Thoracic aorta (tissue), 2 donors: ENCODE measurements at regions not wholly inside any gene's neighbourhood (a gene's known extent, or its start where the extent isn't known, plus 50 kb on each side); places are given as distances from the start of the nearest gene placed in this dataset.

ENCODE experiments used
- ATAC-seq: fragments of 150-250 bp; one replicate; pipeline ENCODE4 v1.8.0; 2017; ENCODE audit warnings: low read depth; ENCODE audit not compliant: insufficient number of reproducible peaks, low FRiP score
- DNase-seq: peaks from one replicate; pipeline ENCODE4 v3.0.0-alpha.2; 2020; ENCODE audit warnings: low spot score
- H3K27ac ChIP-seq, 2 donors: fragments of 200-600 bp; sonication (generic); 1 replicate in 1 of 2; 2 replicates in 1 of 2; pipeline ENCODE4 v1.5.1; 2016; ENCODE audit warnings: mild to moderate bottlenecking in 2 of 2, moderate library complexity in 2 of 2
- H3K27me3 ChIP-seq: fragments of 200-600 bp; sonication (generic); replicated peaks from 2 replicates; pipeline ENCODE4 v1.6.0; 2016; ENCODE audit warnings: mild to moderate bottlenecking; ENCODE audit not compliant: insufficient read depth
- H3K36me3 ChIP-seq: fragments of 200-600 bp; sonication (generic); one replicate; pipeline ENCODE4 v1.5.1; 2016
- H3K4me1 ChIP-seq, 2 donors: fragments of 200-600 bp; sonication (generic); 1 replicate in 1 of 2; 2 replicates in 1 of 2; pipeline versions ENCODE4 v1.5.1 to v1.6.0; 2016; ENCODE audit warnings: low read depth in 2 of 2, mild to moderate bottlenecking in 1 of 2; ENCODE audit not compliant: control insufficient read depth in 1 of 2
- H3K4me3 ChIP-seq: fragments of 200-600 bp; sonication (generic); 2 replicates; pipeline ENCODE4 v1.5.1; 2016; ENCODE audit warnings: mild to moderate bottlenecking
- H3K9me3 ChIP-seq: fragments of 200-600 bp; sonication (generic); 2 replicates; pipeline ENCODE4 v1.5.1; 2016
- TF ChIP-seq, protein P1 (sequence below): fragments of 200-600 bp; sonication (generic); IDR thresholded peaks from one replicate; pipeline ENCODE4 v1.5.1; 2019; ENCODE audit warnings: antibody characterized with exemption

GRCh38 chr18:60872434-60872833, 460.8 kb upstream of the CDH20 start:
- no peaks in the 10 kb centered on the region for H3K9me3 ChIP-seq
- H3K36me3 ChIP-seq: no peaks in the 10 kb centered on the region
- no peak for ATAC-seq
- H3K4me1 ChIP-seq: peaks cover 0 to 8% of the 10 kb centered on the region in 2 donors
- no peak overlapping the region for H3K4me3 ChIP-seq
- DNase-seq: no peak
- TF ChIP-seq, protein P1, sequence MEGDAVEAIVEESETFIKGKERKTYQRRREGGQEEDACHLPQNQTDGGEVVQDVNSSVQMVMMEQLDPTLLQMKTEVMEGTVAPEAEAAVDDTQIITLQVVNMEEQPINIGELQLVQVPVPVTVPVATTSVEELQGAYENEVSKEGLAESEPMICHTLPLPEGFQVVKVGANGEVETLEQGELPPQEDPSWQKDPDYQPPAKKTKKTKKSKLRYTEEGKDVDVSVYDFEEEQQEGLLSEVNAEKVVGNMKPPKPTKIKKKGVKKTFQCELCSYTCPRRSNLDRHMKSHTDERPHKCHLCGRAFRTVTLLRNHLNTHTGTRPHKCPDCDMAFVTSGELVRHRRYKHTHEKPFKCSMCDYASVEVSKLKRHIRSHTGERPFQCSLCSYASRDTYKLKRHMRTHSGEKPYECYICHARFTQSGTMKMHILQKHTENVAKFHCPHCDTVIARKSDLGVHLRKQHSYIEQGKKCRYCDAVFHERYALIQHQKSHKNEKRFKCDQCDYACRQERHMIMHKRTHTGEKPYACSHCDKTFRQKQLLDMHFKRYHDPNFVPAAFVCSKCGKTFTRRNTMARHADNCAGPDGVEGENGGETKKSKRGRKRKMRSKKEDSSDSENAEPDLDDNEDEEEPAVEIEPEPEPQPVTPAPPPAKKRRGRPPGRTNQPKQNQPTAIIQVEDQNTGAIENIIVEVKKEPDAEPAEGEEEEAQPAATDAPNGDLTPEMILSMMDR: no peak
- no peak overlapping the region for H3K27ac ChIP-seq
- H3K27me3 ChIP-seq: no peaks in the 10 kb centered on the region

DNA sequence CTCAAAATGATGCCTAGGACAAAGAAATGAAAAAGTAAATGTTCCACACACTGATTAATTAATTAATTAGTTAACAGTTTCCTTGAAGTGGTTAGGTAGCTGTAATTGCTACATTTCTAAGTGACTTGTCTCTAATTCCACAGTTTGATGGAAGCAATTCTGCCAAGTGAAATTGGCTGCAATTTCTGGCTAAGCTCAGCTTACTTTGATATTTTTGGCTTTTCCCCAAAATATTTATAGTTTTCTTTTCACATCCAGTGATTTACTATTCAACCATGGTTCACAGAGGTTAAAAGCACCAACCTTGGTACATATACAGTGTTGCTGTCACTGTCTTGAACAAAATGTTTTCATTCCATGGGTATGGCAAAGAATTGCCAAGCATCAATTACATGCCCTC, 459.5 kb upstream of the CDH20 start:
- Histone ChIP-seq H3K36me3 (no peaks in the 10 kb centered on the region), H3K27ac (no peak overlapping the region), H3K4me1 (peaks cover 0 to 8% of the 10 kb centered on the region in 2 donors), H3K4me3 (no peak overlapping the region), H3K27me3 (no peaks in the 10 kb centered on the region), H3K9me3 (no peaks in the 10 kb centered on the region)
- DNase-seq (no peak), ATAC-seq (no peak)
- TF ChIP-seq, protein P1: no peak

- TF ChIP-seq, protein P1: no peak
- DNase-seq (no peak), ATAC-seq (no peak)
- Histone ChIP-seq H3K27me3 (no peaks in the 10 kb centered on the region), H3K4me1 (peaks cover 0 to 8% of the 10 kb centered on the region in 2 donors), H3K9me3 (no peaks in the 10 kb centered on the region), H3K27ac (no peak overlapping the region), H3K36me3 (no peaks in the 10 kb centered on the region), H3K4me3 (no peak overlapping the region)
These were observed 457.2 kb upstream of the CDH20 start for GRCh38 chr18:60875957-60876507.

DNA sequence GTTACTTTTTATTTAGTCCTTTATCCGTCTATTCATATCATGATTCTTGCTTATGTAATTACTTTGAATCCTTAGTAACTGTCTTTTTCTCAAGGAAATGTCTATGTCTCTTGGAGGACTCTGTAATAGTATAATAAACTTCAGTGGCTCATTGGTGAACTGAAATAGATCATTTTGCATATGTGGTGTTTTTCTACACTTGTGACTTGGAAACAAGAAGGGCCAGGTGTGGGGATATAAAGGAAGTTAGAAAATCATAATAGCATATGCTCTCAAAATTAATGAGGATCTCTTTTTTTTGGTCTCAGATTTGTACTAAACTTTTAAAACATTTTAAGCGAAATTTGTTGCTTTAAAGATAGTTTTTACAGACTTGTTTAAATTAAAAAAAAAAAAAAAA, 453.0 kb upstream of the CDH20 start:
- Histone ChIP-seq H3K36me3 (no peaks in the 10 kb centered on the region), H3K27ac (no peak overlapping the region), H3K4me1 (no peaks in the 10 kb centered on the region), H3K4me3 (no peak overlapping the region), H3K9me3 (no peaks in the 10 kb centered on the region), H3K27me3 (no peaks in the 10 kb centered on the region)
- ATAC-seq (no peak), DNase-seq (no peak)
- TF ChIP-seq, protein P1: no peak

GRCh38 chr18:60883587-60883986, 449.6 kb upstream of the CDH20 start:
- no peaks in the 10 kb centered on the region for H3K4me1 ChIP-seq
- H3K4me3 ChIP-seq: no peak overlapping the region
- H3K9me3 ChIP-seq: no peaks in the 10 kb centered on the region
- DNase-seq (no peak), ATAC-seq (no peak)
- H3K27ac ChIP-seq: no peak overlapping the region
- H3K36me3 ChIP-seq: no peaks in the 10 kb centered on the region
- TF ChIP-seq, protein P1: no peak
- H3K27me3 ChIP-seq: no peaks in the 10 kb centered on the region
